Lower leg skin (tissue), 3 donors: ENCODE measurements at regions not wholly inside any gene's neighbourhood (a gene's known extent, or its start where the extent isn't known, plus 50 kb on each side); places are given as distances from the start of the nearest gene placed in this dataset.

ENCODE experiments used
- POLR2A ChIP-seq, 2 donors: fragments of 450-650 bp; IDR thresholded peaks; one replicate each; pipeline ENCODE4 v1.6.1; 2016 to 2017; ENCODE audit warnings: antibody characterized with exemption in 2 of 2, mild to moderate bottlenecking in 1 of 2, moderate library complexity in 1 of 2
- TF ChIP-seq, protein P1 (sequence below), 3 donors: fragments of 450-650 bp; IDR thresholded peaks; one replicate each; pipeline ENCODE4 v1.5.1; 2016; ENCODE audit warnings: antibody characterized with exemption in 3 of 3, mild to moderate bottlenecking in 3 of 3, moderate library complexity in 2 of 3

DNA sequence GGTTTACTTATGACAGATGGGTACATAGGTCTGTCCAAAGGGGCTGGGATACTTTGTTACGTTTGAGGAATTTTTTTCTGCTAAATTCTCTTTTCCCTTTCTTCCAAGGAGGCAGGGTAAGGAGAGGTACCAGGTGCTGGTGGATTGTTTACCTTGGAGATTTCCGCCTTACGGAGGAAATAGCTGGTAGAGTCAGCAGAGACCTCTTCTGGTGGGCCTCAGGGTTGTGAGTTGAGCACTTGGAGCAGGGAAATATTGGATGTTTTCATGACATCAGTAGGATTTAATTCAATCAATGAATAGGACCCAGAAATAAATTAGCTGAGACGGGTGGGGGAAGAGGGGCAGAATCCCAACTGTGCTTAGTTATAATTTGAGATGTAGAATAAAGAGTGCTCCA, 60.0 kb upstream of the TAF11L2 start:
- TF ChIP-seq POLR2A (IDR thresholded peaks at IDR 0.05), result no peak
- TF ChIP-seq, protein P1, sequence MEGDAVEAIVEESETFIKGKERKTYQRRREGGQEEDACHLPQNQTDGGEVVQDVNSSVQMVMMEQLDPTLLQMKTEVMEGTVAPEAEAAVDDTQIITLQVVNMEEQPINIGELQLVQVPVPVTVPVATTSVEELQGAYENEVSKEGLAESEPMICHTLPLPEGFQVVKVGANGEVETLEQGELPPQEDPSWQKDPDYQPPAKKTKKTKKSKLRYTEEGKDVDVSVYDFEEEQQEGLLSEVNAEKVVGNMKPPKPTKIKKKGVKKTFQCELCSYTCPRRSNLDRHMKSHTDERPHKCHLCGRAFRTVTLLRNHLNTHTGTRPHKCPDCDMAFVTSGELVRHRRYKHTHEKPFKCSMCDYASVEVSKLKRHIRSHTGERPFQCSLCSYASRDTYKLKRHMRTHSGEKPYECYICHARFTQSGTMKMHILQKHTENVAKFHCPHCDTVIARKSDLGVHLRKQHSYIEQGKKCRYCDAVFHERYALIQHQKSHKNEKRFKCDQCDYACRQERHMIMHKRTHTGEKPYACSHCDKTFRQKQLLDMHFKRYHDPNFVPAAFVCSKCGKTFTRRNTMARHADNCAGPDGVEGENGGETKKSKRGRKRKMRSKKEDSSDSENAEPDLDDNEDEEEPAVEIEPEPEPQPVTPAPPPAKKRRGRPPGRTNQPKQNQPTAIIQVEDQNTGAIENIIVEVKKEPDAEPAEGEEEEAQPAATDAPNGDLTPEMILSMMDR (IDR thresholded peaks at IDR 0.05), result no peak
